K562 (cell line): ENCODE measurements at regions not wholly inside any gene's neighbourhood (a gene's known extent, or its start where the extent isn't known, plus 50 kb on each side); places are given as distances from the start of the nearest gene placed in this dataset.
A peak's percentile ranks its signal among the peaks of the same experiment; 100 is the strongest.

Experiments used
- ATAC-seq: fragments of 200-7000 bp; cut with Tn5 transposase; 3 replicates; pipeline ENCODE4 v1.9.1; 2020; ENCODE audit warnings: moderate library complexity
- BruUV-seq: library from RNA; stranded (reverse); fragments of 400-500 nt; replicated peaks from 2 replicates; lab custom pipeline; 2021; lab: Mats Ljungman, UMichigan
- CTCF ChIA-PET: fragments of 300-600 bp; formaldehyde crosslinking; extraction: SDS; loops from one replicate; lab custom pipeline; 2021; ENCODE audit warnings: low intra/inter-chr PET ratio; lab: Yijun Ruan, JAX
- POLR2A ChIA-PET: fragments of 300-600, 350-650 bp; sonication (Branson Sonifier 250); formaldehyde crosslinking; extraction: SDS; loops from one replicate; lab custom pipeline; 2021; ENCODE audit warnings: antibody characterized with exemption, inconsistent platforms; lab: Yijun Ruan, JAX
- DNase-seq, 4 experiments: peaks; one replicate each; pipeline versions ENCODE4 v3.0.0 to v3.0.0-alpha.2; 2011 to 2018; ENCODE audit warnings: low spot score in 3 of 4, mixed read lengths in 3 of 4; ENCODE audit errors: extremely low read depth in 1 of 4
- FAIRE-seq: peaks from 2 replicates; lab custom pipeline; 2011; peaks lifted over from hg19 to GRCh38; lab: Jason Lieb, UNC
- H2AFZ ChIP-seq: 2 replicates; pipeline ENCODE4 v1.6.0; 2011; ENCODE audit warnings: low read depth, low read length, control low read depth, inconsistent platforms
- H3K27ac ChIP-seq: fragments of 200-600 bp; 3 replicates; pipeline ENCODE4 v1.8.0; 2011; ENCODE audit warnings: low read depth, mild to moderate bottlenecking, control low read depth, inconsistent platforms, low read length, moderate library complexity, mixed read lengths; ENCODE audit errors: extremely low read depth
- H3K27me3 ChIP-seq, 2 experiments: fragments of 300-600 bp in 1 of 2; 2 replicates in 1 of 2; 3 replicates in 1 of 2; pipeline versions ENCODE4 v1.6.0 to v1.8.0; 2011; ENCODE audit warnings: inconsistent platforms in 2 of 2, low read length in 2 of 2, mild to moderate bottlenecking in 1 of 2, mixed read lengths in 1 of 2, moderate library complexity in 1 of 2; ENCODE audit not compliant: control insufficient read depth in 2 of 2, insufficient read depth in 2 of 2
- H3K36me3 ChIP-seq: fragments of 300-600 bp; 3 replicates; pipeline ENCODE4 v1.8.0; 2011; ENCODE audit warnings: mild to moderate bottlenecking, low read length, inconsistent platforms; ENCODE audit not compliant: control insufficient read depth, insufficient read depth
- H3K4me1 ChIP-seq, 2 experiments: fragments of 200-600 bp in 1 of 2; replicated peaks in 1 of 2; 2 replicates in 1 of 2; 3 replicates in 1 of 2; pipeline versions ENCODE4 v1.5.1 to v1.8.0; 2011; ENCODE audit warnings: inconsistent platforms in 2 of 2, low read length in 2 of 2, mild to moderate bottlenecking in 1 of 2, mixed read lengths in 1 of 2, moderate library complexity in 1 of 2; ENCODE audit not compliant: control insufficient read depth in 2 of 2, insufficient read depth in 2 of 2
- H3K4me2 ChIP-seq: 2 replicates; pipeline ENCODE4 v1.6.1; 2011; ENCODE audit warnings: low read length, control low read depth, inconsistent platforms, mixed read lengths; ENCODE audit not compliant: insufficient read depth
- H3K4me3 ChIP-seq: fragments of 200-600 bp; sonication (generic), shearing (Covaris generic); 2 replicates; pipeline ENCODE4 v1.5.1; 2016; ENCODE audit warnings: control low read depth, inconsistent platforms
- H3K79me2 ChIP-seq: fragments of 200-600 bp; 3 replicates; pipeline ENCODE4 v1.8.0; 2011; ENCODE audit warnings: low read length, inconsistent platforms; ENCODE audit not compliant: control insufficient read depth, insufficient read depth
- H3K9ac ChIP-seq, 2 experiments: 2 replicates each; pipeline versions ENCODE4 v1.6.0 to v1.6.1; 2011; ENCODE audit warnings: low read depth in 2 of 2, low read length in 2 of 2, control low read depth in 1 of 2, inconsistent platforms in 1 of 2, mild to moderate bottlenecking in 1 of 2, mixed read lengths in 1 of 2; ENCODE audit not compliant: insufficient read depth in 1 of 2
- H3K9me1 ChIP-seq: one replicate; pipeline ENCODE4 v1.6.0; 2011; ENCODE audit warnings: inconsistent platforms, mild to moderate bottlenecking, low read length, moderate library complexity; ENCODE audit not compliant: control insufficient read depth, insufficient read depth
- H3K9me3 ChIP-seq: replicated peaks from 2 replicates; pipeline ENCODE4 v1.5.1; 2011; ENCODE audit warnings: low read depth, low read length, inconsistent platforms; ENCODE audit not compliant: control insufficient read depth, insufficient read depth
- H4K20me1 ChIP-seq: replicated peaks from 2 replicates; pipeline ENCODE4 v1.6.1; 2011; ENCODE audit warnings: low read length, inconsistent platforms, mixed read lengths; ENCODE audit not compliant: control insufficient read depth, insufficient read depth
- ATF1 ChIP-seq, 2 experiments: fragments of 450-650 bp in 1 of 2; IDR thresholded peaks; 2 replicates each; pipeline ENCODE4 v1.6.1; 2016; ENCODE audit warnings: missing compliant biosample characterization in 1 of 2, missing genetic modification characterization in 1 of 2
- ATF7 ChIP-seq: fragments of 450-650 bp; IDR thresholded peaks from 2 replicates; pipeline ENCODE4 v1.7.1; 2014; ENCODE audit warnings: mild to moderate bottlenecking, moderate library complexity
- CREM ChIP-seq: IDR thresholded peaks from 2 replicates; pipeline ENCODE4 v1.6.1; 2014; ENCODE audit warnings: antibody characterized with exemption, low read depth
- CXXC5 ChIP-seq: fragments of 250-450 bp; sonication (Bioruptor Pico); IDR thresholded peaks from 2 replicates; pipeline ENCODE4 v1.8.0; 2022; ENCODE audit warnings: inconsistent platforms, mild to moderate bottlenecking, moderate library complexity
- JUND ChIP-seq, 2 experiments: IDR thresholded peaks; 2 replicates in 1 of 2; 3 replicates in 1 of 2; pipeline ENCODE4 v1.6.1; 2011; ENCODE audit warnings: borderline replicate concordance in 2 of 2, low read depth in 2 of 2, low read length in 2 of 2, improper control_type of control experiment in 1 of 2, missing biosample characterization in 1 of 2, missing genetic modification characterization in 1 of 2, missing genetic modification reagents in 1 of 2
- KAT7 ChIP-seq: sonication (generic); formaldehyde crosslinking; IDR thresholded peaks from 2 replicates; pipeline ENCODE4 v1.8.0; 2022; ENCODE audit warnings: missing genetic modification reagents, mild to moderate bottlenecking, borderline replicate concordance
- WGBS: fragments of 100-300 bp; shearing (Covaris generic); methylation state at CpG from one replicate; pipeline ENCODE4 v1.1.6; 2016; ENCODE audit warnings: low coverage, mixed read lengths; ENCODE audit not compliant: insufficient coverage; ENCODE audit errors: missing lambda C conversion rate; 5-methylcytosine and 5-hydroxymethylcytosine counted together
- in situ Hi-C: fragments of 300-500 bp; cut with MboI; formaldehyde crosslinking; loops from 4 replicates; pipeline ENCODE4 v1.15.0; 2018; ENCODE audit warnings: inconsistent platforms, mixed read lengths
- intact Hi-C: fragments of 100-400 bp; cut with micrococcal nuclease; formaldehyde crosslinking; loops from 2 replicates; pipeline ENCODE4 v1.14.2; 2022
- TF ChIP-seq, protein P1 (sequence below), 2 experiments: fragments of 450-650 bp; IDR thresholded peaks; 2 replicates each; pipeline ENCODE4 v1.6.1; 2018; ENCODE audit warnings: mild to moderate bottlenecking in 2 of 2, low read depth in 1 of 2; ENCODE audit not compliant: partially characterized antibody in 2 of 2
- TF ChIP-seq, protein P2 (sequence below), 2 experiments: fragments of 450-650 bp in 1 of 2; sonication (generic) in 1 of 2; formaldehyde crosslinking in 1 of 2; IDR thresholded peaks in 1 of 2; conservative IDR thresholded peaks in 1 of 2; 2 replicates each; pipeline versions ENCODE4 v1.6.1 to v1.8.1; 2016 to 2023; ENCODE audit warnings: mild to moderate bottlenecking in 2 of 2, moderate library complexity in 2 of 2, inconsistent platforms in 1 of 2, missing genetic modification reagents in 1 of 2

DNA sequence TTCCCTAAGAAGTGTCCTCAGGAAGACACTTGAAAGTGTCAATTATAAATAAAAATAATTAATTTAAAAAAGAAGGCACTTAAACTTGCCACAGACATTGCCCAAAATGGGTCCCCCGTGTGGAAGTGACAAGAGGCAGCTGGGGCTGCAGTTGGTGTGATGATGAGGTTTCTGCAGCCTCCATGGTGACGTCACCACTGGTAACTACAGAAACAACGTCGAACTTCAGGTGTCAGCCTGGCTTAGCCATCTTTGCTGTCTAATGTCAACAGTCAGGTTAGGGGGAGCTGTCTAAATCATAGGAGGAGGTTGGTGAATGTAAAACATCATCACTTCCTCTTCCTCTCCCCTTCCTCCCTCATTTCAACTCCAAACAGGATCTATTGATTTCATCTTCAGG, 328.6 kb downstream of the MN1 start:
- POLR2A ChIA-PET: interaction anchor here (0.7 kb wide), 1 partner anchor 30 kb away, joined by 4 read pairs; no protein-coding TSS in a partner anchor
- CTCF ChIA-PET: no interaction called here
- intact Hi-C loops: no loop called here
- Histone ChIP-seq H4K20me1 (no peaks in the 10 kb centered on the region), H3K9ac (no peak overlapping the region), H3K27ac (no peak overlapping the region), H3K27me3 (peaks cover 0 to 7% of the 10 kb centered on the region in 2 experiments; a peak in 1 of 5 replicates), H3K79me2 (no peaks in the 10 kb centered on the region), H3K4me1 (no peaks in the 10 kb centered on the region), H3K9me3 (no peaks in the 10 kb centered on the region), H2AFZ (no peak overlapping the region), H3K4me2 (no peak overlapping the region), H3K36me3 (no peaks in the 10 kb centered on the region), H3K4me3 (no peak overlapping the region), H3K9me1 (no peaks in the 10 kb centered on the region)
- BruUV-seq: no TSS peak
- DNase-seq: no peak
- TF ChIP-seq ATF7 (peak; percentile 42; the same call in 1 of the 2 replicates), CREM (peak; percentile 47), ATF1 (CRISPR knock-in tag; IDR thresholded peaks at IDR 0.05) (no peak), ATF1 (tag; IDR thresholded peaks at IDR 0.05) (peak; percentile 52), JUND (IDR thresholded peaks at IDR 0.05; ENCODE audit: borderline replicate concordance, low read depth, low read length) (no peak; the same call in 1 of the 2 replicates), JUND (tag; IDR thresholded peaks at IDR 0.05; ENCODE audit: borderline replicate concordance, low read depth, low read length) (peak; percentile 16; the same call in 1 of the 3 replicates), CXXC5 (no peak), KAT7 (CRISPR knock-in tag) (no peak)
- TF ChIP-seq, protein P1, sequence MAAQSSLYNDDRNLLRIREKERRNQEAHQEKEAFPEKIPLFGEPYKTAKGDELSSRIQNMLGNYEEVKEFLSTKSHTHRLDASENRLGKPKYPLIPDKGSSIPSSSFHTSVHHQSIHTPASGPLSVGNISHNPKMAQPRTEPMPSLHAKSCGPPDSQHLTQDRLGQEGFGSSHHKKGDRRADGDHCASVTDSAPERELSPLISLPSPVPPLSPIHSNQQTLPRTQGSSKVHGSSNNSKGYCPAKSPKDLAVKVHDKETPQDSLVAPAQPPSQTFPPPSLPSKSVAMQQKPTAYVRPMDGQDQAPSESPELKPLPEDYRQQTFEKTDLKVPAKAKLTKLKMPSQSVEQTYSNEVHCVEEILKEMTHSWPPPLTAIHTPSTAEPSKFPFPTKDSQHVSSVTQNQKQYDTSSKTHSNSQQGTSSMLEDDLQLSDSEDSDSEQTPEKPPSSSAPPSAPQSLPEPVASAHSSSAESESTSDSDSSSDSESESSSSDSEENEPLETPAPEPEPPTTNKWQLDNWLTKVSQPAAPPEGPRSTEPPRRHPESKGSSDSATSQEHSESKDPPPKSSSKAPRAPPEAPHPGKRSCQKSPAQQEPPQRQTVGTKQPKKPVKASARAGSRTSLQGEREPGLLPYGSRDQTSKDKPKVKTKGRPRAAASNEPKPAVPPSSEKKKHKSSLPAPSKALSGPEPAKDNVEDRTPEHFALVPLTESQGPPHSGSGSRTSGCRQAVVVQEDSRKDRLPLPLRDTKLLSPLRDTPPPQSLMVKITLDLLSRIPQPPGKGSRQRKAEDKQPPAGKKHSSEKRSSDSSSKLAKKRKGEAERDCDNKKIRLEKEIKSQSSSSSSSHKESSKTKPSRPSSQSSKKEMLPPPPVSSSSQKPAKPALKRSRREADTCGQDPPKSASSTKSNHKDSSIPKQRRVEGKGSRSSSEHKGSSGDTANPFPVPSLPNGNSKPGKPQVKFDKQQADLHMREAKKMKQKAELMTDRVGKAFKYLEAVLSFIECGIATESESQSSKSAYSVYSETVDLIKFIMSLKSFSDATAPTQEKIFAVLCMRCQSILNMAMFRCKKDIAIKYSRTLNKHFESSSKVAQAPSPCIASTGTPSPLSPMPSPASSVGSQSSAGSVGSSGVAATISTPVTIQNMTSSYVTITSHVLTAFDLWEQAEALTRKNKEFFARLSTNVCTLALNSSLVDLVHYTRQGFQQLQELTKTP (IDR thresholded peaks at IDR 0.05; ENCODE audit: low read depth in 1 of 2, partially characterized antibody in 2 of 2): no peak
- TF ChIP-seq, protein P2, sequence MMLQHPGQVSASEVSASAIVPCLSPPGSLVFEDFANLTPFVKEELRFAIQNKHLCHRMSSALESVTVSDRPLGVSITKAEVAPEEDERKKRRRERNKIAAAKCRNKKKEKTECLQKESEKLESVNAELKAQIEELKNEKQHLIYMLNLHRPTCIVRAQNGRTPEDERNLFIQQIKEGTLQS (IDR thresholded peaks at IDR 0.05): peak; percentile 79
- TF ChIP-seq, protein P2 (CRISPR knock-in tag; conservative IDR thresholded peaks at IDR 0.05): no peak
- 0% methylated on average over 4 of the region's 4 CpGs for WGBS
- ATAC-seq: no peak
- in situ Hi-C loops: no loop called here
- FAIRE-seq: no peak
